ENCODE measurements at regions not wholly inside any gene's neighbourhood (a gene's known extent, or its start where the extent isn't known, plus 50 kb on each side); places are given as distances from the start of the nearest gene placed in this dataset.

- dilution Hi-C loops (cut with MboI; ENCODE audit: extremely low pct_ligation_motif_present, low sequenced_read_pairs) = no loop called here
- no peaks in the 10 kb centered on the region for H3K36me3 ChIP-seq (ENCODE audit: control insufficient read depth in 2 of 2, extremely low read depth in 1 of 2, insufficient read depth in 2 of 2, low read length in 2 of 2)
- TF ChIP-seq, protein P1, sequence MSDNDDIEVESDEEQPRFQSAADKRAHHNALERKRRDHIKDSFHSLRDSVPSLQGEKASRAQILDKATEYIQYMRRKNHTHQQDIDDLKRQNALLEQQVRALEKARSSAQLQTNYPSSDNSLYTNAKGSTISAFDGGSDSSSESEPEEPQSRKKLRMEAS (IDR thresholded peaks at IDR 0.05; ENCODE audit: insufficient read depth, insufficient read length) = no peak
- TF ChIP-seq POLR2A (IDR thresholded peaks at IDR 0.05; ENCODE audit: low read depth, low read length) = no peak
- TF ChIP-seq EZH2 (IDR thresholded peaks at IDR 0.05; ENCODE audit: borderline replicate concordance, low read depth, low read length, severe bottlenecking) = no peak
- no peak for TF ChIP-seq MYC (IDR thresholded peaks at IDR 0.05; ENCODE audit: low read depth, low read length)
- TF ChIP-seq JUN (IDR thresholded peaks at IDR 0.05; ENCODE audit: borderline replicate concordance, insufficient read depth, insufficient read length, low read depth) = no peak
- TF ChIP-seq GATA2 (IDR thresholded peaks at IDR 0.05; ENCODE audit: insufficient read depth, insufficient read length, low read depth, low read length) = no peak
- TF ChIP-seq CTCF (IDR thresholded peaks at IDR 0.05; ENCODE audit: extremely low read depth in 1 of 2, insufficient read depth in 1 of 2, low read depth in 1 of 2, low read length in 2 of 2) = no peak
- TF ChIP-seq POLR2AphosphoS5 (IDR thresholded peaks at IDR 0.05; ENCODE audit: insufficient read depth, low read depth, low read length) = no peak
- no peak for TF ChIP-seq FOS (IDR thresholded peaks at IDR 0.05; ENCODE audit: borderline replicate concordance, insufficient read depth, low read length)
- no peaks in the 10 kb centered on the region for H3K79me2 ChIP-seq (ENCODE audit: control insufficient read depth, insufficient read depth, low read length)
- POLR2A ChIA-PET = no interaction called here
- no peak overlapping the region for H3K27ac ChIP-seq (ENCODE audit: insufficient read depth, low read depth, low read length)
- H3K9me1 ChIP-seq (replicated peaks; ENCODE audit: control insufficient read depth, extremely low read depth, insufficient read depth, low read length) = no peaks in the 10 kb centered on the region
- no peak overlapping the region for H3K4me2 ChIP-seq (ENCODE audit: insufficient read depth, low read length)
- H3K27me3 ChIP-seq (ENCODE audit: control insufficient read depth in 2 of 2, insufficient read depth in 2 of 2, low read length in 2 of 2) = no peaks in the 10 kb centered on the region
- DNase-seq (ENCODE audit: low read depth, low spot score) (no peak), FAIRE-seq (no peak)
- H3K9me3 ChIP-seq (replicated peaks; ENCODE audit: control insufficient read depth, insufficient read depth, low read length) = no peaks in the 10 kb centered on the region
- peaks cover 6% of the 10 kb centered on the region for H3K4me1 ChIP-seq (ENCODE audit: control insufficient read depth, extremely low read depth, insufficient read depth, low read length)
- no peak overlapping the region for H3K9ac ChIP-seq (replicated peaks; ENCODE audit: extremely low read depth, insufficient read depth, low read length)
- no peak overlapping the region for H3K4me3 ChIP-seq (replicated peaks in 1 of 3; ENCODE audit: insufficient read depth in 1 of 3, low read depth in 1 of 3, low read length in 3 of 3)
- no peak overlapping the region for H2AFZ ChIP-seq (ENCODE audit: low read depth, low read length)
- CTCF ChIA-PET = no interaction called here
- intact Hi-C loops (cut with micrococcal nuclease) = loop anchor here (10.0 kb wide), 1 partner anchor 1383 kb away; no protein-coding TSS in a partner anchor
- BruUV-seq (replicated peaks) = no TSS peak
- no peaks in the 10 kb centered on the region for H4K20me1 ChIP-seq (replicated peaks; ENCODE audit: control insufficient read depth, extremely low read depth, insufficient read depth, low read length)
Measured at GRCh38 chr2:157197848-157198247, 59.7 kb upstream of the GALNT5 start.

Data from endothelial cell of umbilical vein (primary cell).